ENCODE measurements at regions not wholly inside any gene's neighbourhood (a gene's known extent, or its start where the extent isn't known, plus 50 kb on each side); places are given as distances from the start of the nearest gene placed in this dataset.

GRCh38 chr16:79765431-79765830 lies 164.9 kb upstream of the MAF start:
- CTCF ChIA-PET, result no interaction called here
- no peaks in the 10 kb centered on the region for H3K36me3 ChIP-seq (ENCODE audit: low read depth)
- no peak overlapping the region for H3K4me2 ChIP-seq
- H4K20me1 ChIP-seq (ENCODE audit: insufficient read depth), result no peaks in the 10 kb centered on the region
- POLR2A ChIA-PET (ENCODE audit: unreplicated experiment), result no interaction called here
- H3K9me2 ChIP-seq (ENCODE audit: insufficient read depth), result no peaks in the 10 kb centered on the region
- intact Hi-C loops (cut with micrococcal nuclease; ENCODE audit: unreplicated experiment), result no loop called here
- no peaks in the 10 kb centered on the region for H3K4me1 ChIP-seq (replicated peaks; ENCODE audit: insufficient read depth)
- no peaks in the 10 kb centered on the region for H3K79me2 ChIP-seq (ENCODE audit: low read depth)
- peaks cover 4% of the 10 kb centered on the region; the same call in 1 of the 2 replicates for H3K27me3 ChIP-seq (ENCODE audit: insufficient read depth, low read depth)
- no peak for DNase-seq
- no peak overlapping the region for H3K4me3 ChIP-seq
- no peaks in the 10 kb centered on the region for H3F3A ChIP-seq (ENCODE audit: insufficient read depth, low read depth)
- TF ChIP-seq, protein P1, sequence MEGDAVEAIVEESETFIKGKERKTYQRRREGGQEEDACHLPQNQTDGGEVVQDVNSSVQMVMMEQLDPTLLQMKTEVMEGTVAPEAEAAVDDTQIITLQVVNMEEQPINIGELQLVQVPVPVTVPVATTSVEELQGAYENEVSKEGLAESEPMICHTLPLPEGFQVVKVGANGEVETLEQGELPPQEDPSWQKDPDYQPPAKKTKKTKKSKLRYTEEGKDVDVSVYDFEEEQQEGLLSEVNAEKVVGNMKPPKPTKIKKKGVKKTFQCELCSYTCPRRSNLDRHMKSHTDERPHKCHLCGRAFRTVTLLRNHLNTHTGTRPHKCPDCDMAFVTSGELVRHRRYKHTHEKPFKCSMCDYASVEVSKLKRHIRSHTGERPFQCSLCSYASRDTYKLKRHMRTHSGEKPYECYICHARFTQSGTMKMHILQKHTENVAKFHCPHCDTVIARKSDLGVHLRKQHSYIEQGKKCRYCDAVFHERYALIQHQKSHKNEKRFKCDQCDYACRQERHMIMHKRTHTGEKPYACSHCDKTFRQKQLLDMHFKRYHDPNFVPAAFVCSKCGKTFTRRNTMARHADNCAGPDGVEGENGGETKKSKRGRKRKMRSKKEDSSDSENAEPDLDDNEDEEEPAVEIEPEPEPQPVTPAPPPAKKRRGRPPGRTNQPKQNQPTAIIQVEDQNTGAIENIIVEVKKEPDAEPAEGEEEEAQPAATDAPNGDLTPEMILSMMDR (conservative IDR thresholded peaks at IDR 0.05), result no peak
- no peak for TF ChIP-seq EZH2 (IDR thresholded peaks at IDR 0.05; ENCODE audit: low read depth)
- no peak overlapping the region for H2AFZ ChIP-seq
- no TSS peak for BruUV-seq (replicated peaks)
- H3K27ac ChIP-seq, result no peak overlapping the region
- no peaks in the 10 kb centered on the region for H3K9me3 ChIP-seq (ENCODE audit: insufficient read depth, low read depth)

GRCh38 chr16:79764415-79765110 lies 164.0 kb upstream of the MAF start:
- H2AFZ ChIP-seq, result no peak overlapping the region

DNA sequence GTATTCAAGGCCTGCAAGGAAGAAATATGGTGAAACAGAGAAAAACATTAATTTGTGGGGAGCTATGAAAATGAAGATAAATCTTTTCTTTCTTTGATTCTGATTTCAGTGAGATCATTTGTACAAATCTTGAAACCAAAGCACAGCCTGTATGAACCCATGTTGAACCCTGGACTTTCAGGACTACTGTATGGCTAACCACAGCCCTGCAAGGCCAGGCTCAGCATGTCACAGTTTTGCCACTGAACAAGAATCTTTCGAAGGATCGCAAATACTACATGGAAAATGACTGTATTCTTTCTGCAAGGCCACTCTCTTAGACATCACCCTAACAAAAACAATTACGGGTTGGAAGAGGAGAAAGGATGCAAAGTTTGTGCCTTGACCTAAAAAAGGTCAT lies 161.7 kb upstream of the MAF start:
- POLR2A ChIA-PET (ENCODE audit: unreplicated experiment), result no interaction called here
- TF ChIP-seq, protein P1 (conservative IDR thresholded peaks at IDR 0.05), result no peak
- no peak for TF ChIP-seq EZH2 (IDR thresholded peaks at IDR 0.05; ENCODE audit: low read depth)
- CTCF ChIA-PET, result no interaction called here

More at GRCh38 chr16:79764415-79765110, 164.0 kb upstream of the MAF start:
- Histone ChIP-seq H3K36me3 (ENCODE audit: low read depth) (no peaks in the 10 kb centered on the region), H3F3A (ENCODE audit: insufficient read depth, low read depth) (no peaks in the 10 kb centered on the region), H3K27me3 (ENCODE audit: insufficient read depth, low read depth) (peaks cover 3% of the 10 kb centered on the region; the same call in 1 of the 2 replicates), H3K9me3 (ENCODE audit: insufficient read depth, low read depth) (no peaks in the 10 kb centered on the region), H3K4me2 (no peak overlapping the region), H3K9me2 (ENCODE audit: insufficient read depth) (no peaks in the 10 kb centered on the region), H3K27ac (no peak overlapping the region), H3K4me1 (replicated peaks; ENCODE audit: insufficient read depth) (no peaks in the 10 kb centered on the region), H4K20me1 (ENCODE audit: insufficient read depth) (no peaks in the 10 kb centered on the region), H3K4me3 (no peak overlapping the region), H3K79me2 (ENCODE audit: low read depth) (no peaks in the 10 kb centered on the region)
- no peak for DNase-seq
- intact Hi-C loops (cut with micrococcal nuclease; ENCODE audit: unreplicated experiment), result no loop called here
- POLR2A ChIA-PET (ENCODE audit: unreplicated experiment), result no interaction called here
- CTCF ChIA-PET, result no interaction called here
- no peak for TF ChIP-seq EZH2 (IDR thresholded peaks at IDR 0.05; ENCODE audit: low read depth)
- TF ChIP-seq, protein P1 (conservative IDR thresholded peaks at IDR 0.05), result no peak
- no TSS peak for BruUV-seq (replicated peaks)

More for the DNA sequence above, 161.7 kb upstream of the MAF start:
- no peaks in the 10 kb centered on the region for H3K79me2 ChIP-seq (ENCODE audit: low read depth)
- no peaks in the 10 kb centered on the region; the same call in 1 of the 2 replicates for H3K27me3 ChIP-seq (ENCODE audit: insufficient read depth, low read depth)
- BruUV-seq (replicated peaks), result no TSS peak
- H3K9me2 ChIP-seq (ENCODE audit: insufficient read depth), result no peaks in the 10 kb centered on the region
- H3K4me3 ChIP-seq, result no peak overlapping the region
- no peak overlapping the region for H3K27ac ChIP-seq
- no peaks in the 10 kb centered on the region for H4K20me1 ChIP-seq (ENCODE audit: insufficient read depth)
- no peaks in the 10 kb centered on the region for H3K9me3 ChIP-seq (ENCODE audit: insufficient read depth, low read depth)
- no peaks in the 10 kb centered on the region for H3K36me3 ChIP-seq (ENCODE audit: low read depth)
- no peaks in the 10 kb centered on the region for H3K4me1 ChIP-seq (replicated peaks; ENCODE audit: insufficient read depth)
- no peak overlapping the region for H2AFZ ChIP-seq
- H3F3A ChIP-seq (ENCODE audit: insufficient read depth, low read depth), result no peaks in the 10 kb centered on the region
- no peak overlapping the region for H3K4me2 ChIP-seq
- intact Hi-C loops (cut with micrococcal nuclease; ENCODE audit: unreplicated experiment), result no loop called here
- DNase-seq, result no peak

Measured in PC-9 (cell line).